H9 (cell line): ENCODE measurements at regions not wholly inside any gene's neighbourhood (a gene's known extent, or its start where the extent isn't known, plus 50 kb on each side); places are given as distances from the start of the nearest gene placed in this dataset.

Experiments used
- DNase-seq: peaks from one replicate; pipeline ENCODE4 v3.0.0-alpha.2; 2017
- H2AFZ ChIP-seq: one replicate; pipeline ENCODE4 v1.6.1; 2013; ENCODE audit warnings: mild to moderate bottlenecking, low read length, control low read depth, moderate library complexity
- H2AK5ac ChIP-seq: 2 replicates; pipeline ENCODE4 v1.6.1; 2013; ENCODE audit warnings: low read length, control low read depth, mixed read lengths; ENCODE audit not compliant: insufficient read length
- H2BK120ac ChIP-seq: one replicate; pipeline ENCODE4 v1.6.1; 2013; ENCODE audit warnings: low read depth, mild to moderate bottlenecking, low read length, control low read depth, inconsistent platforms; ENCODE audit not compliant: poor library complexity, severe bottlenecking
- H2BK12ac ChIP-seq: 2 replicates; pipeline ENCODE4 v1.6.1; 2013; ENCODE audit warnings: low read length, control low read depth, mixed read lengths, low read depth; ENCODE audit not compliant: insufficient read length
- H2BK15ac ChIP-seq: 2 replicates; pipeline ENCODE4 v1.6.1; 2013; ENCODE audit warnings: low read depth, low read length, control low read depth
- H2BK20ac ChIP-seq: one replicate; pipeline ENCODE4 v1.6.1; 2013; ENCODE audit warnings: low read depth, mild to moderate bottlenecking, low read length, control low read depth, inconsistent platforms; ENCODE audit not compliant: poor library complexity, severe bottlenecking
- H2BK5ac ChIP-seq: 2 replicates; pipeline ENCODE4 v1.6.1; 2013; ENCODE audit warnings: low read length, control low read depth, mixed read lengths; ENCODE audit not compliant: insufficient read length
- H3K14ac ChIP-seq: 2 replicates; pipeline ENCODE4 v1.6.1; 2013; ENCODE audit warnings: low read length, control low read depth; ENCODE audit not compliant: insufficient read depth
- H3K18ac ChIP-seq: 2 replicates; pipeline ENCODE4 v1.6.1; 2013; ENCODE audit warnings: low read depth, mild to moderate bottlenecking, mixed read lengths, low read length, control low read depth; ENCODE audit not compliant: insufficient read length
- H3K23ac ChIP-seq: 2 replicates; pipeline ENCODE4 v1.6.1; 2013; ENCODE audit warnings: low read length, control low read depth, mixed read lengths, low read depth; ENCODE audit not compliant: insufficient read length
- H3K23me2 ChIP-seq: 2 replicates; pipeline ENCODE4 v1.6.1; 2013; ENCODE audit warnings: low read depth, mild to moderate bottlenecking, mixed read lengths, low read length, control low read depth; ENCODE audit not compliant: insufficient read length, poor library complexity, severe bottlenecking
- H3K27ac ChIP-seq: 2 replicates; pipeline ENCODE4 v1.5.1; 2013; ENCODE audit warnings: low read length, control low read depth, mixed read lengths, low read depth; ENCODE audit not compliant: insufficient read length
- H3K27me3 ChIP-seq: 2 replicates; pipeline ENCODE4 v1.6.1; 2013; ENCODE audit warnings: low read length, control low read depth, inconsistent platforms; ENCODE audit not compliant: insufficient read depth
- H3K4ac ChIP-seq: 2 replicates; pipeline ENCODE4 v1.6.1; 2013; ENCODE audit warnings: low read depth, mild to moderate bottlenecking, control low read depth, inconsistent platforms, low read length, moderate library complexity
- H3K4me1 ChIP-seq: 2 replicates; pipeline ENCODE4 v1.6.1; 2013; ENCODE audit warnings: low read length, control low read depth, inconsistent platforms; ENCODE audit not compliant: insufficient read depth
- H3K4me2 ChIP-seq: 2 replicates; pipeline ENCODE4 v1.6.1; 2013; ENCODE audit warnings: low read length, control low read depth, mixed read lengths; ENCODE audit not compliant: insufficient read length, insufficient read depth
- H3K56ac ChIP-seq: 2 replicates; pipeline ENCODE4 v1.6.1; 2013; ENCODE audit warnings: low read depth, mild to moderate bottlenecking, mixed read lengths, low read length, control low read depth; ENCODE audit not compliant: insufficient read length
- H3K79me1 ChIP-seq: 2 replicates; pipeline ENCODE4 v1.6.1; 2013; ENCODE audit warnings: low read depth, mild to moderate bottlenecking, moderate library complexity, low read length, control low read depth, inconsistent platforms; ENCODE audit not compliant: insufficient read depth, poor library complexity, severe bottlenecking
- H3K79me2 ChIP-seq: 2 replicates; pipeline ENCODE4 v1.6.1; 2013; ENCODE audit warnings: low read length, control low read depth, inconsistent platforms; ENCODE audit not compliant: insufficient read depth
- H3K9ac ChIP-seq: 2 replicates; pipeline ENCODE4 v1.6.1; 2013; ENCODE audit warnings: low read length, control low read depth, mixed read lengths; ENCODE audit not compliant: insufficient read length; ENCODE audit errors: extremely low read depth
- H3K9me3 ChIP-seq: one replicate; pipeline ENCODE4 v1.6.1; 2013; ENCODE audit warnings: low read depth, low read length, inconsistent platforms; ENCODE audit not compliant: control insufficient read depth
- H3T11ph ChIP-seq: one replicate; pipeline ENCODE4 v1.6.1; 2013; ENCODE audit warnings: mild to moderate bottlenecking, low read length, control low read depth, inconsistent platforms
- H4K20me1 ChIP-seq: one replicate; pipeline ENCODE4 v1.6.1; 2013; ENCODE audit not compliant: control insufficient read depth, insufficient read length, insufficient read depth
- H4K5ac ChIP-seq: 2 replicates; pipeline ENCODE4 v1.6.1; 2013; ENCODE audit warnings: low read depth, mild to moderate bottlenecking, mixed read lengths, low read length, control low read depth; ENCODE audit not compliant: insufficient read length
- H4K8ac ChIP-seq: replicated peaks from 2 replicates; pipeline ENCODE4 v1.6.1; 2013; ENCODE audit warnings: low read length, control low read depth, mixed read lengths, low read depth; ENCODE audit not compliant: insufficient read length
- H4K91ac ChIP-seq: 2 replicates; pipeline ENCODE4 v1.6.1; 2013; ENCODE audit warnings: low read depth, mild to moderate bottlenecking, moderate library complexity, mixed read lengths, low read length, control low read depth; ENCODE audit not compliant: insufficient read length
- H3K27ac Mint-ChIP-seq, 3 experiments: 2 replicates in 2 of 3; 3 replicates in 1 of 3; pipeline ENCODE4 v1.8.0; 2020 to 2021; ENCODE audit warnings: mixed read lengths in 3 of 3, mild to moderate bottlenecking in 1 of 3, moderate library complexity in 1 of 3
- H3K27me3 Mint-ChIP-seq: 2 replicates; pipeline ENCODE4 v1.8.0; 2021; ENCODE audit warnings: low read depth, mild to moderate bottlenecking, moderate library complexity, mixed read lengths
- H3K36me3 Mint-ChIP-seq, 3 experiments: 2 replicates in 2 of 3; 3 replicates in 1 of 3; pipeline ENCODE4 v1.8.0; 2020 to 2021; ENCODE audit warnings: low read depth in 3 of 3, mixed read lengths in 3 of 3; ENCODE audit not compliant: insufficient read depth in 1 of 3
- H3K4me1 Mint-ChIP-seq, 2 experiments: 2 replicates each; pipeline ENCODE4 v1.8.0; 2020; ENCODE audit warnings: mixed read lengths in 2 of 2
- H3K4me3 Mint-ChIP-seq, 2 experiments: 2 replicates in 1 of 2; 3 replicates in 1 of 2; pipeline ENCODE4 v1.8.0; 2020 to 2021; ENCODE audit warnings: mild to moderate bottlenecking in 2 of 2, mixed read lengths in 2 of 2, moderate library complexity in 1 of 2
- H3K9me3 Mint-ChIP-seq, 2 experiments: 2 replicates in 1 of 2; 3 replicates in 1 of 2; pipeline ENCODE4 v1.8.0; 2020; ENCODE audit warnings: mild to moderate bottlenecking in 2 of 2, mixed read lengths in 2 of 2, moderate library complexity in 1 of 2
- CTCF ChIP-seq: fragments of 200-600 bp; sonication (generic); conservative IDR thresholded peaks from 3 replicates; pipeline ENCODE4 v1.8.0; 2021; ENCODE audit warnings: antibody characterized with exemption, mild to moderate bottlenecking
- WGBS: extraction: QIAGEN DNeasy Blood & Tissue Kit; methylation state at CpG from one replicate; pipeline ENCODE4 v1.1.7; 2013; ENCODE audit warnings: missing lambda C conversion rate, low lambda C conversion rate, mixed read lengths; ENCODE audit not compliant: insufficient read length; ENCODE audit errors: extremely low coverage; 5-methylcytosine and 5-hydroxymethylcytosine counted together

GRCh38 chr9:86775718-86776117 is 171.6 kb downstream of the GAS1 start:
- peaks cover 5% of the 10 kb centered on the region for H3K27me3 Mint-ChIP-seq
- no CpG with 5 or more reads among the region's 2 CpGs for WGBS
- H3K36me3 Mint-ChIP-seq, result no peaks in the 10 kb centered on the region
- no peak overlapping the region for H2BK5ac ChIP-seq
- no peak overlapping the region for H3K23ac ChIP-seq
- no peak overlapping the region for H4K91ac ChIP-seq
- no peak overlapping the region for H3K14ac ChIP-seq
- no peaks in the 10 kb centered on the region for H3K27me3 ChIP-seq
- H4K5ac ChIP-seq, result no peak overlapping the region
- H2BK120ac ChIP-seq, result no peak overlapping the region
- no peak overlapping the region for H3K27ac ChIP-seq
- no peak overlapping the region for H3T11ph ChIP-seq
- no peak overlapping the region for H3K27ac Mint-ChIP-seq
- H3K18ac ChIP-seq, result no peak overlapping the region
- no peaks in the 10 kb centered on the region for H3K79me1 ChIP-seq
- no peaks in the 10 kb centered on the region for H3K4me1 Mint-ChIP-seq
- H2BK12ac ChIP-seq, result no peak overlapping the region
- no peaks in the 10 kb centered on the region for H3K9me3 ChIP-seq
- no peak for TF ChIP-seq CTCF
- no peak overlapping the region for H3K56ac ChIP-seq
- no peak for DNase-seq
- no peaks in the 10 kb centered on the region for H3K4me1 ChIP-seq
- no peak overlapping the region for H2AFZ ChIP-seq
- no peak overlapping the region for H3K4me3 Mint-ChIP-seq
- H2BK15ac ChIP-seq, result no peak overlapping the region
- H3K9me3 Mint-ChIP-seq, result no peaks in the 10 kb centered on the region
- no peaks in the 10 kb centered on the region for H3K23me2 ChIP-seq
- no peak overlapping the region for H3K4ac ChIP-seq
- H4K20me1 ChIP-seq, result no peaks in the 10 kb centered on the region
- H3K79me2 ChIP-seq, result no peaks in the 10 kb centered on the region
- H3K4me2 ChIP-seq, result no peak overlapping the region
- H3K9ac ChIP-seq, result no peak overlapping the region
- H2BK20ac ChIP-seq, result no peak overlapping the region
- H2AK5ac ChIP-seq, result no peak overlapping the region
- no peak overlapping the region for H4K8ac ChIP-seq
